B cell (primary cell): ENCODE measurements at regions not wholly inside any gene's neighbourhood (a gene's known extent, or its start where the extent isn't known, plus 50 kb on each side); places are given as distances from the start of the nearest gene placed in this dataset.

Experiments
- ATAC-seq: fragments of 200-7000 bp; cut with Tn5 transposase; one replicate; pipeline ENCODE4 v1.10.0; 2021; ENCODE audit warnings: low read depth, mild to moderate bottlenecking, moderate number of reproducible peaks, moderate library complexity
- CTCF ChIA-PET: fragments of 350-600 bp; sonication (Branson Sonifier 250); formaldehyde crosslinking; loops from one replicate; lab custom pipeline; 2021; ENCODE audit warnings: antibody characterized with exemption, inconsistent platforms; lab: Charles Lee
- POLR2A ChIA-PET: fragments of 350-600 bp; sonication (Branson Sonifier 250); formaldehyde crosslinking; loops from one replicate; lab custom pipeline; 2021; ENCODE audit warnings: antibody characterized with exemption; lab: Charles Lee
- DNase-seq: peaks from one replicate; pipeline ENCODE4 v3.0.0; 2013
- H2AFZ ChIP-seq: 2 replicates; pipeline ENCODE4 v1.6.1; 2012; ENCODE audit warnings: mild to moderate bottlenecking, low read depth, low read length; ENCODE audit not compliant: insufficient read depth, poor library complexity, severe bottlenecking
- H3K27ac ChIP-seq, 2 donors: 1 replicate in 1 of 2; 2 replicates in 1 of 2; pipeline ENCODE4 v1.5.1; 2012 to 2013; ENCODE audit warnings: low read length in 2 of 2, mild to moderate bottlenecking in 2 of 2, moderate library complexity in 1 of 2
- H3K27me3 ChIP-seq, 4 experiments: fragments of 200-600 bp in 1 of 4; sonication (generic) in 1 of 4; replicated peaks in 1 of 4; 1 replicate in 2 of 4; 2 replicates in 2 of 4; pipeline versions ENCODE4 v1.6.1 to v1.7.0; 2013 to 2016; ENCODE audit warnings: low read length in 3 of 4, mild to moderate bottlenecking in 2 of 4, mixed read lengths in 1 of 4, moderate library complexity in 1 of 4; ENCODE audit not compliant: insufficient read depth in 4 of 4, control insufficient read depth in 3 of 4; ENCODE audit errors: control extremely low read depth in 1 of 4
- H3K36me3 ChIP-seq, 2 experiments: replicated peaks in 1 of 2; 1 replicate in 1 of 2; 2 replicates in 1 of 2; pipeline versions ENCODE4 v1.6.1 to v1.7.1; 2013; ENCODE audit warnings: low read length in 1 of 2; ENCODE audit not compliant: insufficient read depth in 2 of 2, control insufficient read depth in 1 of 2; ENCODE audit errors: control extremely low read depth in 1 of 2, extremely low read depth in 1 of 2
- H3K4me1 ChIP-seq, 2 donors: fragments of 200-600 bp in 1 of 2; sonication (generic) in 1 of 2; 1 replicate in 1 of 2; 2 replicates in 1 of 2; pipeline versions ENCODE4 v1.5.1 to v1.6.1; 2013 to 2017; ENCODE audit warnings: low read length in 2 of 2; ENCODE audit not compliant: control insufficient read depth in 2 of 2, insufficient read depth in 2 of 2
- H3K4me2 ChIP-seq: replicated peaks from 2 replicates; pipeline ENCODE3; 2012; ENCODE audit warnings: mild to moderate bottlenecking, low read depth, low read length; ENCODE audit not compliant: poor library complexity, severe bottlenecking
- H3K4me3 ChIP-seq, 5 experiments: fragments of 200-600 bp in 1 of 5; sonication (generic) in 1 of 5; 1 replicate in 3 of 5; 2 replicates in 2 of 5; pipeline versions ENCODE4 v1.5.1 to v1.7.0; 2011 to 2016; ENCODE audit warnings: low read length in 4 of 5, mild to moderate bottlenecking in 4 of 5, low read depth in 2 of 5, control low read depth in 1 of 5, moderate library complexity in 1 of 5; ENCODE audit not compliant: insufficient read depth in 1 of 5; ENCODE audit errors: control extremely low read depth in 1 of 5, extremely low read depth in 1 of 5
- H3K79me2 ChIP-seq: fragments of 200-600 bp; sonication (generic); one replicate; pipeline ENCODE4 v1.6.0; 2016; ENCODE audit warnings: low read length; ENCODE audit not compliant: control insufficient read depth, insufficient read depth
- H3K9ac ChIP-seq: fragments of 200-600 bp; sonication (generic); 2 replicates; pipeline ENCODE4 v1.6.1; 2017; ENCODE audit warnings: mild to moderate bottlenecking, low read length, moderate library complexity
- H3K9me3 ChIP-seq, 3 donors: one replicate each; pipeline versions ENCODE4 v1.6.1 to v1.7.1; 2013; ENCODE audit warnings: low read length in 2 of 3; ENCODE audit not compliant: control insufficient read depth in 2 of 3, insufficient read depth in 1 of 3; ENCODE audit errors: control extremely low read depth in 1 of 3
- H4K20me1 ChIP-seq: 2 replicates; pipeline ENCODE4 v1.6.0; 2012; ENCODE audit warnings: mild to moderate bottlenecking, low read length; ENCODE audit not compliant: insufficient read depth, control insufficient read depth, poor library complexity, severe bottlenecking
- H3K27ac Mint-ChIP-seq: one replicate; pipeline ENCODE4 v1.8.0; 2021; ENCODE audit warnings: mixed read lengths
- H3K27me3 Mint-ChIP-seq: one replicate; pipeline ENCODE4 v1.8.0; 2021; ENCODE audit warnings: mixed read lengths
- H3K4me1 Mint-ChIP-seq: one replicate; pipeline ENCODE4 v1.8.0; 2021; ENCODE audit warnings: mixed read lengths
- H3K4me3 Mint-ChIP-seq: one replicate; pipeline ENCODE4 v1.8.0; 2021; ENCODE audit warnings: mixed read lengths
- H3K9me3 Mint-ChIP-seq: one replicate; pipeline ENCODE4 v1.8.0; 2022; ENCODE audit warnings: mixed read lengths; ENCODE audit not compliant: insufficient read depth
- CTCF ChIP-seq: fragments of 200-600 bp; IDR thresholded peaks from one replicate; pipeline ENCODE4 v1.8.0; 2022; ENCODE audit warnings: antibody characterized with exemption, mild to moderate bottlenecking
- EZH2 ChIP-seq: IDR thresholded peaks from 2 replicates; pipeline ENCODE4 v1.6.1; 2012; ENCODE audit warnings: borderline replicate concordance, low read depth, mild to moderate bottlenecking, moderate library complexity, low read length; ENCODE audit not compliant: insufficient read depth, poor library complexity, severe bottlenecking
- WGBS: methylation state at CpG from one replicate; pipeline ENCODE4 v1.1.5; 2013; ENCODE audit warnings: missing lambda C conversion rate; ENCODE audit not compliant: insufficient coverage; 5-methylcytosine and 5-hydroxymethylcytosine counted together
- intact Hi-C: fragments of 100-400 bp; cut with micrococcal nuclease; formaldehyde crosslinking; loops from one replicate; pipeline ENCODE4 v1.10.0; 2022

- POLR2A ChIA-PET: no interaction called here
- CTCF ChIA-PET: no interaction called here
- H3K4me3 Mint-ChIP-seq: no peak overlapping the region
These were observed 161.7 kb downstream of the BTC start for GRCh38 chr4:74632634-74633033.

GRCh38 chr4:74635074-74635473 lies 159.2 kb downstream of the BTC start:
- ChIA-PET POLR2A (no interaction called here), CTCF (no interaction called here)
- peaks cover 47% of the 10 kb centered on the region for H3K27me3 Mint-ChIP-seq
- DNase-seq: no peak
- no peak overlapping the region for H3K4me3 Mint-ChIP-seq
- H3K4me3 ChIP-seq: no peak overlapping the region
- peaks cover 0 to 5% (median 2%) of the 10 kb centered on the region in 4 experiments for H3K27me3 ChIP-seq
- no peaks in the 10 kb centered on the region for H3K79me2 ChIP-seq
- H3K4me2 ChIP-seq: no peak overlapping the region
- no peaks in the 10 kb centered on the region for H3K4me1 Mint-ChIP-seq
- H3K9me3 ChIP-seq: no peaks in the 10 kb centered on the region
- no peak for ATAC-seq
- H3K27ac ChIP-seq: no peak overlapping the region
- 100% methylated on average over 1 of the region's 2 CpGs for WGBS
- H2AFZ ChIP-seq: no peak overlapping the region
- no peak for TF ChIP-seq EZH2
- TF ChIP-seq CTCF: no peak
- no peaks in the 10 kb centered on the region for H3K4me1 ChIP-seq
- H3K9ac ChIP-seq: no peak overlapping the region
- H3K9me3 Mint-ChIP-seq: no peaks in the 10 kb centered on the region
- no peaks in the 10 kb centered on the region for H3K36me3 ChIP-seq
- no peaks in the 10 kb centered on the region for H4K20me1 ChIP-seq
- H3K27ac Mint-ChIP-seq: no peak overlapping the region
- intact Hi-C loops: no loop called here

More at GRCh38 chr4:74632634-74633033, 161.7 kb downstream of the BTC start:
- Histone ChIP-seq H3K4me3 (no peak overlapping the region), H2AFZ (no peak overlapping the region), H3K36me3 (no peaks in the 10 kb centered on the region), H3K27ac (no peak overlapping the region), H3K79me2 (no peaks in the 10 kb centered on the region), H3K9me3 (no peaks in the 10 kb centered on the region), H3K27me3 (peaks cover 0 to 5% (median 2%) of the 10 kb centered on the region in 4 experiments), H3K9ac (no peak overlapping the region), H3K4me2 (no peak overlapping the region), H4K20me1 (no peaks in the 10 kb centered on the region), H3K4me1 (no peaks in the 10 kb centered on the region)
- no peaks in the 10 kb centered on the region for H3K4me1 Mint-ChIP-seq
- no peak overlapping the region for H3K27ac Mint-ChIP-seq
- H3K9me3 Mint-ChIP-seq: no peaks in the 10 kb centered on the region
- DNase-seq (no peak), ATAC-seq (no peak)
- peaks cover 35% of the 10 kb centered on the region for H3K27me3 Mint-ChIP-seq
- TF ChIP-seq CTCF (no peak), EZH2 (no peak)
- WGBS: 0% methylated on average over 1 of the region's 3 CpGs
- intact Hi-C loops: no loop called here
